Retina (tissue), 1 donor: ENCODE measurements at regions not wholly inside any gene's neighbourhood (a gene's known extent, or its start where the extent isn't known, plus 50 kb on each side); places are given as distances from the start of the nearest gene placed in this dataset.

Experiments used
- DNase-seq: peaks from one replicate; pipeline ENCODE4 v3.0.0-alpha.2; 2016

GRCh38 chr3:152157337-152157736 lies 111.4 kb upstream of the MBNL1 start:
- no peak for DNase-seq

- no peak for DNase-seq
Measured at GRCh38 chr3:152159328-152159727, 109.4 kb upstream of the MBNL1 start.

GRCh38 chr3:152160350-152161011 lies 108.2 kb upstream of the MBNL1 start:
- no peak for DNase-seq

GRCh38 chr3:152172460-152172859 lies 96.3 kb upstream of the MBNL1 start:
- DNase-seq: no peak

- no peak for DNase-seq
Measured at GRCh38 chr3:152173627-152174026, 95.1 kb upstream of the MBNL1 start.

- no peak for DNase-seq
Measured at GRCh38 chr3:152174876-152175527, 93.7 kb upstream of the MBNL1 start.

GRCh38 chr3:152175528-152175889 lies 93.2 kb upstream of the MBNL1 start:
- DNase-seq: no peak

GRCh38 chr3:152176241-152176640 lies 92.5 kb upstream of the MBNL1 start:
- no peak for DNase-seq

- no peak for DNase-seq
Measured at GRCh38 chr3:152176998-152177397, 91.7 kb upstream of the MBNL1 start.

GRCh38 chr3:152177757-152178156 lies 91.0 kb upstream of the MBNL1 start:
- DNase-seq: no peak

GRCh38 chr3:152183473-152183872 lies 85.3 kb upstream of the MBNL1 start:
- DNase-seq: peak; percentile 47

- DNase-seq: no peak
Measured at GRCh38 chr3:152184971-152185686, 83.6 kb upstream of the MBNL1 start.

- no peak for DNase-seq
Measured at GRCh38 chr3:152185891-152186630, 82.7 kb upstream of the MBNL1 start.

GRCh38 chr3:152190636-152191183 lies 78.0 kb upstream of the MBNL1 start:
- DNase-seq: no peak

GRCh38 chr3:152192050-152192449 lies 76.7 kb upstream of the MBNL1 start:
- no peak for DNase-seq

- DNase-seq: no peak
Measured at GRCh38 chr3:152192936-152193672, 75.6 kb upstream of the MBNL1 start.

GRCh38 chr3:152193673-152194267 lies 75.0 kb upstream of the MBNL1 start:
- DNase-seq: no peak

GRCh38 chr3:152195206-152195605 lies 73.5 kb upstream of the MBNL1 start:
- DNase-seq: no peak

- no peak for DNase-seq
Measured at GRCh38 chr3:152196782-152197181, 71.9 kb upstream of the MBNL1 start.

- no peak for DNase-seq
Measured at GRCh38 chr3:152197451-152197850, 71.3 kb upstream of the MBNL1 start.

- DNase-seq: no peak
Measured at GRCh38 chr3:152197937-152198336, 70.8 kb upstream of the MBNL1 start.

GRCh38 chr3:152198665-152199064 lies 70.1 kb upstream of the MBNL1 start:
- no peak for DNase-seq
